Glutamatergic neuron (in vitro differentiated cells): ENCODE measurements at regions not wholly inside any gene's neighbourhood (a gene's known extent, or its start where the extent isn't known, plus 50 kb on each side); places are given as distances from the start of the nearest gene placed in this dataset.

ENCODE experiments used
- DNase-seq: peaks from one replicate; pipeline ENCODE4 v3.0.0; 2022
- H3K27ac Mint-ChIP-seq: one replicate; pipeline ENCODE4 v1.8.0; 2020; ENCODE audit warnings: mild to moderate bottlenecking, mixed read lengths, inconsistent platforms; ENCODE audit not compliant: unreplicated experiment
- H3K27me3 Mint-ChIP-seq: one replicate; pipeline ENCODE4 v1.8.0; 2020; ENCODE audit warnings: mild to moderate bottlenecking, moderate library complexity, mixed read lengths, inconsistent platforms; ENCODE audit not compliant: unreplicated experiment
- H3K36me3 Mint-ChIP-seq: one replicate; pipeline ENCODE4 v1.8.0; 2020; ENCODE audit warnings: mild to moderate bottlenecking, mixed read lengths, inconsistent platforms; ENCODE audit not compliant: unreplicated experiment
- H3K4me1 Mint-ChIP-seq: one replicate; pipeline ENCODE4 v1.8.0; 2020; ENCODE audit warnings: mild to moderate bottlenecking, low read depth, mixed read lengths, inconsistent platforms; ENCODE audit not compliant: unreplicated experiment
- H3K4me3 Mint-ChIP-seq: one replicate; pipeline ENCODE4 v1.8.0; 2020; ENCODE audit warnings: mild to moderate bottlenecking, mixed read lengths, inconsistent platforms; ENCODE audit not compliant: unreplicated experiment
- H3K9me3 Mint-ChIP-seq: one replicate; pipeline ENCODE4 v1.8.0; 2020; ENCODE audit warnings: mild to moderate bottlenecking, moderate library complexity, mixed read lengths, inconsistent platforms; ENCODE audit not compliant: unreplicated experiment
- TF ChIP-seq, protein P1 (sequence below): fragments of 200-600 bp; sonication (generic); IDR thresholded peaks from one replicate; pipeline ENCODE4 v1.5.0; 2021; ENCODE audit not compliant: partially characterized antibody, unreplicated experiment

GRCh38 chr2:145593280-145593679 lies 1073.4 kb upstream of the ZEB2 start:
- TF ChIP-seq, protein P1, sequence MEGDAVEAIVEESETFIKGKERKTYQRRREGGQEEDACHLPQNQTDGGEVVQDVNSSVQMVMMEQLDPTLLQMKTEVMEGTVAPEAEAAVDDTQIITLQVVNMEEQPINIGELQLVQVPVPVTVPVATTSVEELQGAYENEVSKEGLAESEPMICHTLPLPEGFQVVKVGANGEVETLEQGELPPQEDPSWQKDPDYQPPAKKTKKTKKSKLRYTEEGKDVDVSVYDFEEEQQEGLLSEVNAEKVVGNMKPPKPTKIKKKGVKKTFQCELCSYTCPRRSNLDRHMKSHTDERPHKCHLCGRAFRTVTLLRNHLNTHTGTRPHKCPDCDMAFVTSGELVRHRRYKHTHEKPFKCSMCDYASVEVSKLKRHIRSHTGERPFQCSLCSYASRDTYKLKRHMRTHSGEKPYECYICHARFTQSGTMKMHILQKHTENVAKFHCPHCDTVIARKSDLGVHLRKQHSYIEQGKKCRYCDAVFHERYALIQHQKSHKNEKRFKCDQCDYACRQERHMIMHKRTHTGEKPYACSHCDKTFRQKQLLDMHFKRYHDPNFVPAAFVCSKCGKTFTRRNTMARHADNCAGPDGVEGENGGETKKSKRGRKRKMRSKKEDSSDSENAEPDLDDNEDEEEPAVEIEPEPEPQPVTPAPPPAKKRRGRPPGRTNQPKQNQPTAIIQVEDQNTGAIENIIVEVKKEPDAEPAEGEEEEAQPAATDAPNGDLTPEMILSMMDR: no peak
- no peak overlapping the region for H3K27ac Mint-ChIP-seq
- H3K27me3 Mint-ChIP-seq: peaks cover 2% of the 10 kb centered on the region
- no peaks in the 10 kb centered on the region for H3K9me3 Mint-ChIP-seq
- H3K36me3 Mint-ChIP-seq: no peaks in the 10 kb centered on the region
- DNase-seq: no peak
- no peak overlapping the region for H3K4me3 Mint-ChIP-seq
- H3K4me1 Mint-ChIP-seq: no peaks in the 10 kb centered on the region

DNA sequence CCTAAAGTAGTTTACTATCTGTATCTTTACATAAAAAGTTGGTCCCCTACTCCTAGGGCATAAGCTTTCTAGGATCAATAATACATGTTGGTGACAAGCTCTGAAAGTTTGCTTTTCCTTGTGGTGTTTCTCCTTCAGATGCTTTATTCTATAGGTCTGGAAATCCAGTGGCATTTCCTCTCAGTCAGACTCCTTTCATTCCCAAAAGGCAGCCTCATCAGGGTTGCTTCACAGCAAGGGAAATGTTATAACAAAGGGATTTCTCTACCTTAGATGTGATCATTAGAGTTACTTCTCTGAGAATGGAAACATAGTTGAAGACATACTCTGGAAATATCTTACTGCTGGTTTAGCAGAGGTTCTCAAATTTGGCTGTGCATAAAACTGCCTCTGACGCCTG lies 1072.4 kb upstream of the ZEB2 start:
- no peaks in the 10 kb centered on the region for H3K36me3 Mint-ChIP-seq
- no peaks in the 10 kb centered on the region for H3K4me1 Mint-ChIP-seq
- no peak overlapping the region for H3K4me3 Mint-ChIP-seq
- TF ChIP-seq, protein P1: no peak
- no peak for DNase-seq
- no peaks in the 10 kb centered on the region for H3K9me3 Mint-ChIP-seq
- no peak overlapping the region for H3K27ac Mint-ChIP-seq
- peaks cover 2% of the 10 kb centered on the region for H3K27me3 Mint-ChIP-seq

GRCh38 chr2:145591109-145591809 lies 1071.3 kb upstream of the ZEB2 start:
- Mint-ChIP-seq H3K27ac (no peak overlapping the region), H3K36me3 (no peaks in the 10 kb centered on the region), H3K4me1 (no peaks in the 10 kb centered on the region), H3K9me3 (no peaks in the 10 kb centered on the region), H3K27me3 (peaks cover 2% of the 10 kb centered on the region), H3K4me3 (no peak overlapping the region)
- TF ChIP-seq, protein P1: no peak
- no peak for DNase-seq

DNA sequence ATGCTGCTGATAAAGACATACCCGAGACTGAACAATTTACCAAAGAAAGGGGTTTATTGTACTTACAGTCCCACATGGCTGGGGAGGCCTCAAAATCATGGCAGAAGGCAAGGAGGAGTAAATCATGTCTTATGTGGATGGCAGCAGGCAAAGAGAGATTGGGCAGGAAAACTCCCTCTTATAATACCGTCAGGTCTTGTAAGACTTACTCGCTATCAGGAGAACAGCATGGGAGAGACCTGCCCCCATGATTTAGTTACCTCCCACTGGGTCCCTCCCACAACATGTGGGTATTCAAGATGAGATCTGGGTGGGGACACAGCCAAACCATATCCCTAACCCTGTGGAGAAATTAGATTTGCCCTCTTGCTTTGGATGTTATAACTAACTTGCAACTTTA lies 1068.0 kb upstream of the ZEB2 start:
- no peaks in the 10 kb centered on the region for H3K9me3 Mint-ChIP-seq
- TF ChIP-seq, protein P1: no peak
- no peak for DNase-seq

DNA sequence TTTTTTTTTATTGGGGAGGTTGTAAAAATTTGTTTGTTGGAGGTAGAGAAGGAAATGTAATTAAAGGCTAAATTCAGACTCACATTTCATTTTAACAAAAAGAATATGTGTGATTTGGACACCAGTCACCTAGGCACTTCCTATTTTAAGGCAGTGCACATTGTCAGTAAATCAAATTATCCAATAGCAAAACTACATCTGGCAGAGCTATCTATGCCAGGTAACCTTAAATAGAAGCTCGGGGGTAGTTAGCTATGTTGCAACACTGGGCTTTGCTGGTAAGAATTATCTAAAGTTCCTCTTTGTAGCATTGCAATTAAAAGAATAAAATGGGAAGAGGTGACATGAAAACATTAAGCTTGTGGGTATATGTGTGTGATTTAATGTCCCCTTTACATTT lies 1064.4 kb upstream of the ZEB2 start:
- Mint-ChIP-seq H3K36me3 (no peaks in the 10 kb centered on the region), H3K27ac (no peak overlapping the region), H3K9me3 (no peaks in the 10 kb centered on the region), H3K4me1 (no peaks in the 10 kb centered on the region), H3K4me3 (no peak overlapping the region), H3K27me3 (no peaks in the 10 kb centered on the region)
- TF ChIP-seq, protein P1: no peak
- no peak for DNase-seq

More for the DNA sequence above, 1068.0 kb upstream of the ZEB2 start:
- Mint-ChIP-seq H3K36me3 (no peaks in the 10 kb centered on the region), H3K4me3 (no peak overlapping the region), H3K27me3 (no peaks in the 10 kb centered on the region), H3K4me1 (no peaks in the 10 kb centered on the region), H3K27ac (no peak overlapping the region)
